ENCODE measurements at regions not wholly inside any gene's neighbourhood (a gene's known extent, or its start where the extent isn't known, plus 50 kb on each side); places are given as distances from the start of the nearest gene placed in this dataset.

DNA sequence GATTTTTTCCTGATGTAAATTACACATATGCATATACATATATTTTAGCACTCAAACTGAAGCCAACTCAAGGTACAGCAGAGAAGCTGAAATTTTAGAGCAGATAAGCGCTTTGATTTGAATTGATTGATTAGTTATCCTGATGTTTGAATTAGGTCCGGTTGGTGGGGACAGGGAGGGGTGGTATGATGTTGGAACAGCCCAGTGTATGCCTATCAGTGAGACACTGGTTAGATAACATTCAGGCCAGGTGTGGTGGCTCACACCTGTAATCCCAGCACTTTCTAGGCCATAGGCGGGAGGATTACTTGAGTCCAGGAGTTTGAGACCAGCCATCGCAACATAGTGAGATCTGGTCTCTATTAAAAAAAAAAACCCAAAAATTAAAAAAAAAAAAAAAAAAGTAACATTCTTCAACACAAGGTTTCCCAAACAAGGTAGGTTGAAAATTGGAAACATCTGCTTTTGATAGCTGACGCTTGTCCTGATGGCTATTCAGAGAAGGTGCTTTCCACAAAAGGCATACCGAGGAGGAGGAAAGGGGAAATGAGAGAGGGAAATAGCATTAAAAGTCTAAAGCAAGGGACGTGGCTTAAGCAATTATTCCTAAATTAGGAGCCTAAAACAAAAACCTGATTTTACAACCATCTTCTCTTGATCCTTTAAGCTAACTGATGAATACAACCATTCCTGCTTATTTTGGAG, 288.4 kb upstream of the JARID2 start:
- 81% methylated on average over 5 of the region's 7 CpGs for WGBS (ENCODE audit: insufficient coverage)
- Histone ChIP-seq H3K4me1 (ENCODE audit: control insufficient read depth, insufficient read depth, low read length) (no peaks in the 10 kb centered on the region), H3K9me3 (ENCODE audit: control insufficient read depth, insufficient read depth, low read length) (no peaks in the 10 kb centered on the region), H3K27ac (ENCODE audit: low read length) (no peak overlapping the region), H3K4me3 (ENCODE audit: low read length) (no peak overlapping the region), H3K27me3 (ENCODE audit: control insufficient read depth, insufficient read depth, low read length) (no peaks in the 10 kb centered on the region), H3K36me3 (ENCODE audit: control insufficient read depth, insufficient read depth, low read length) (no peaks in the 10 kb centered on the region)
- Mint-ChIP-seq H3K36me3 (no peaks in the 10 kb centered on the region), H3K9me3 (peaks cover 0 to 4% of the 10 kb centered on the region in 2 donors), H3K4me3 (no peak overlapping the region), H3K27ac (no peak overlapping the region), H3K27me3 (ENCODE audit: low read depth in 2 of 2) (no peaks in the 10 kb centered on the region), H3K4me1 (no peaks in the 10 kb centered on the region)
- no peak for TF ChIP-seq CTCF (IDR thresholded peaks at IDR 0.05)
- intact Hi-C loops (cut with micrococcal nuclease) = no loop called here
- DNase-seq (no peak), ATAC-seq (no peak)

DNA sequence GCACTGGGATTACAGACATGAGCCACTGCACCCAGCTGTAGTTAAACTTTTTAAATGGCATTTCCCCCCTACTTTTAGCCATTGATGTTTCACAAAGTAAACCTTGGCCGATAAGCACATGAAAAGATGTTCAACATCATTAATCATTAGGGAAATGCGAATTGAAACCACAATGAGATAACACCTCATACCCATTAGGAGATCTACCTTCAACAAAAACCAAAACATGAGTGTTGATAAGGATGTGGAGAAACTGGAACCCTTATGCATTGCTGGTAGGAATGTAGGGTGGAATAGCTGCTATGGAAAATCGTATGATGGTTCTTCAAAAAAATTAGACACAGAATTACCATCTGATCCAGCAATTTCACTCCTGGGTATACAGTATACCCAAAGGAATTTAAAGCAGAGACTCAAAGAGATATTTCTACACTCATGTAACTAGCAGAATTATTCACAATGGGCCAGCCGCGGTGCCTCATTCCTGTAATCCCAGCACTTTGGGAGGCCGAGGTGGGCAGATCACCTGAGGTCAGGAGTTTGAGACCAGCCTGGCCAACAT, 286.5 kb upstream of the JARID2 start:
- H3K36me3 Mint-ChIP-seq = no peaks in the 10 kb centered on the region
- WGBS (ENCODE audit: insufficient coverage) = 67% methylated on average over 4 of the region's 6 CpGs
- no peak for ATAC-seq
- no peaks in the 10 kb centered on the region for H3K4me1 Mint-ChIP-seq
- peaks cover 0 to 4% of the 10 kb centered on the region in 2 donors for H3K9me3 Mint-ChIP-seq
- H3K4me3 ChIP-seq (ENCODE audit: low read length) = no peak overlapping the region
- intact Hi-C loops (cut with micrococcal nuclease) = no loop called here
- no peaks in the 10 kb centered on the region for H3K4me1 ChIP-seq (ENCODE audit: control insufficient read depth, insufficient read depth, low read length)
- DNase-seq = no peak
- no peaks in the 10 kb centered on the region for H3K9me3 ChIP-seq (ENCODE audit: control insufficient read depth, insufficient read depth, low read length)
- no peak overlapping the region for H3K27ac ChIP-seq (ENCODE audit: low read length)
- no peak overlapping the region for H3K4me3 Mint-ChIP-seq
- no peaks in the 10 kb centered on the region for H3K27me3 Mint-ChIP-seq (ENCODE audit: low read depth in 2 of 2)
- no peak for TF ChIP-seq CTCF (IDR thresholded peaks at IDR 0.05)
- no peak overlapping the region for H3K27ac Mint-ChIP-seq
- no peaks in the 10 kb centered on the region for H3K36me3 ChIP-seq (ENCODE audit: control insufficient read depth, insufficient read depth, low read length)
- no peaks in the 10 kb centered on the region for H3K27me3 ChIP-seq (ENCODE audit: control insufficient read depth, insufficient read depth, low read length)

DNA sequence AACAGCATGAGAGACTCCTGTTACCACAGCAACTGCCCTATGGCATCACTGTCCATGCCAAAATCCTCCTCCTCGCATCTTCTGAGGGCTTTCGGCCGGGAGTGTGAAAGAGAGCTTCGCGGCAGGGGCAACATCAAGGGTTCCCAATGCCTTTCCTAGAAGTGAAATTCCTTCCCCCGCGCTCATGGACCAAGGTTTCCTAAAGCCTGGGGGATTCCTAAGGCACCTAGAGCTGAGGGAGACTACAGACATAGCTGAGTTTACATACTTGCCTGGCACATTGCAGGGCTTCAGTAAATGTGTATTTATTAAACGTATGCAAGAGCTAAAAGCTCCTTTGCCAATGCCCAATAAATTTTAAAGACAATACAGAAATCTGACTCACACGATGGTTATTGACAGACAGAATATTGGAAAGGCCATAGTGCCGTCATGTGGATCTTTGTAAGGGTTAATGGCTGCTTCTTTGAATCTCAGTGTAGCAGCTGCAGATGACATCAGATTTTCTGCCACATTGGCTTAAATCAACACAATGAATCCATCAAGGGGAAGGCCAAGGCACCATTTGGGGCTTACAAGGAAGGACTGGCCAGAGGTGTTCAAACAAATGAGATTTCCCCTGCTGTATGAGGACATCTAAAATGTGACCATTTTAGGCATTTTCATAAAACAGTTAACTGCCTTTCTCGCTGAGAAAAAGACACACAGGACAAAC, 281.2 kb upstream of the JARID2 start:
- WGBS (ENCODE audit: insufficient coverage) = 88% methylated on average over 10 of the region's 11 CpGs
- Histone ChIP-seq H3K9me3 (ENCODE audit: control insufficient read depth, insufficient read depth, low read length) (no peaks in the 10 kb centered on the region), H3K4me3 (ENCODE audit: low read length) (no peak overlapping the region), H3K27me3 (ENCODE audit: control insufficient read depth, insufficient read depth, low read length) (no peaks in the 10 kb centered on the region), H3K27ac (ENCODE audit: low read length) (no peak overlapping the region), H3K4me1 (ENCODE audit: control insufficient read depth, insufficient read depth, low read length) (no peaks in the 10 kb centered on the region), H3K36me3 (ENCODE audit: control insufficient read depth, insufficient read depth, low read length) (no peaks in the 10 kb centered on the region)
- no peak overlapping the region for H3K27ac Mint-ChIP-seq
- peaks cover 0 to 3% of the 10 kb centered on the region in 2 donors for H3K9me3 Mint-ChIP-seq
- intact Hi-C loops (cut with micrococcal nuclease) = no loop called here
- DNase-seq = no peak
- no peak for TF ChIP-seq CTCF (IDR thresholded peaks at IDR 0.05)
- no peaks in the 10 kb centered on the region for H3K36me3 Mint-ChIP-seq
- H3K4me1 Mint-ChIP-seq = no peaks in the 10 kb centered on the region
- H3K27me3 Mint-ChIP-seq (ENCODE audit: low read depth in 2 of 2) = no peaks in the 10 kb centered on the region
- no peak overlapping the region for H3K4me3 Mint-ChIP-seq
- ATAC-seq = no peak
